Ectodermal cell (in vitro differentiated cells): ENCODE measurements at regions not wholly inside any gene's neighbourhood (a gene's known extent, or its start where the extent isn't known, plus 50 kb on each side); places are given as distances from the start of the nearest gene placed in this dataset.
"Not testable (repeated sequence)": the region's sequence is repeated elsewhere in the genome, so short reads cannot be mapped to it uniquely, and the experiment has no call there.

Experiments used
- H3K27ac ChIP-seq: 2 replicates; pipeline ENCODE4 v1.7.0; 2013; ENCODE audit warnings: mild to moderate bottlenecking, low read depth, low read length; ENCODE audit not compliant: insufficient read depth, poor library complexity, severe bottlenecking
- H3K27me3 ChIP-seq: 2 replicates; pipeline ENCODE4 v1.7.0; 2013; ENCODE audit warnings: mild to moderate bottlenecking, low read length; ENCODE audit not compliant: insufficient read depth, control insufficient read depth, poor library complexity, severe bottlenecking
- H3K36me3 ChIP-seq: one replicate; pipeline ENCODE4 v1.7.0; 2013; ENCODE audit warnings: low read length; ENCODE audit not compliant: control insufficient read depth, insufficient read depth
- H3K4me1 ChIP-seq: one replicate; pipeline ENCODE4 v1.7.0; 2013; ENCODE audit warnings: low read length; ENCODE audit not compliant: control insufficient read depth, insufficient read depth
- H3K4me3 ChIP-seq: 2 replicates; pipeline ENCODE4 v1.7.0; 2013; ENCODE audit warnings: low read depth, low read length, control low read depth; ENCODE audit not compliant: insufficient read depth
- H3K9me3 ChIP-seq: 2 replicates; pipeline ENCODE4 v1.7.0; 2013; ENCODE audit warnings: mild to moderate bottlenecking, low read length, moderate library complexity; ENCODE audit not compliant: control insufficient read depth
- WGBS, 2 experiments: methylation state at CpG; one replicate each; pipeline ENCODE4 v1.1.7; 2013; ENCODE audit warnings: missing lambda C conversion rate in 2 of 2; 5-methylcytosine and 5-hydroxymethylcytosine counted together

GRCh38 chr5:109563739-109564138 lies 126.0 kb upstream of the MAN2A1 start:
- no peak overlapping the region for H3K27ac ChIP-seq
- H3K4me3 ChIP-seq, result no peak overlapping the region
- H3K36me3 ChIP-seq, result no peaks in the 10 kb centered on the region
- no peaks in the 10 kb centered on the region for H3K9me3 ChIP-seq
- no peaks in the 10 kb centered on the region for H3K4me1 ChIP-seq
- no peaks in the 10 kb centered on the region for H3K27me3 ChIP-seq
- 95 to 100% methylated on average over 1 of the region's 1 CpG for WGBS, 2 experiments

- Histone ChIP-seq H3K27ac (no peak overlapping the region), H3K36me3 (no peaks in the 10 kb centered on the region), H3K4me3 (no peak overlapping the region), H3K4me1 (no peaks in the 10 kb centered on the region), H3K9me3 (no peaks in the 10 kb centered on the region), H3K27me3 (no peaks in the 10 kb centered on the region)
- WGBS, 2 experiments, result 91 to 100% methylated on average over 1 of the region's 1 CpG
Measured at GRCh38 chr5:109563189-109563588, 126.5 kb upstream of the MAN2A1 start.

GRCh38 chr5:109562441-109562840 lies 127.3 kb upstream of the MAN2A1 start:
- H3K9me3 ChIP-seq, result no peaks in the 10 kb centered on the region
- 93 to 100% methylated on average over 2 to 3 of the region's 3 CpGs for WGBS, 2 experiments
- no peaks in the 10 kb centered on the region for H3K27me3 ChIP-seq
- no peaks in the 10 kb centered on the region for H3K4me1 ChIP-seq
- H3K27ac ChIP-seq, result no peak overlapping the region
- no peak overlapping the region for H3K4me3 ChIP-seq
- H3K36me3 ChIP-seq, result no peaks in the 10 kb centered on the region

- H3K4me3 ChIP-seq, result no peak overlapping the region
- no peaks in the 10 kb centered on the region for H3K27me3 ChIP-seq
- no peaks in the 10 kb centered on the region for H3K36me3 ChIP-seq
- no peak overlapping the region for H3K27ac ChIP-seq
- no peaks in the 10 kb centered on the region for H3K4me1 ChIP-seq
- no peaks in the 10 kb centered on the region for H3K9me3 ChIP-seq
Measured at GRCh38 chr5:109561447-109561846, 128.3 kb upstream of the MAN2A1 start.

GRCh38 chr5:109560554-109560953 lies 129.2 kb upstream of the MAN2A1 start:
- Histone ChIP-seq H3K4me3 (no peak overlapping the region), H3K9me3 (no peaks in the 10 kb centered on the region), H3K36me3 (no peaks in the 10 kb centered on the region), H3K4me1 (no peaks in the 10 kb centered on the region), H3K27ac (no peak overlapping the region), H3K27me3 (no peaks in the 10 kb centered on the region)
- WGBS, 2 experiments, result 86 to 88% methylated on average over 7 of the region's 7 CpGs

- no peak overlapping the region for H3K4me3 ChIP-seq
- H3K36me3 ChIP-seq, result no peaks in the 10 kb centered on the region
- H3K4me1 ChIP-seq, result no peaks in the 10 kb centered on the region
- no peaks in the 10 kb centered on the region for H3K9me3 ChIP-seq
- no peak overlapping the region for H3K27ac ChIP-seq
- WGBS, 2 experiments, result 100% methylated on average over 1 to 2 of the region's 2 CpGs
- H3K27me3 ChIP-seq, result no peaks in the 10 kb centered on the region
Measured at GRCh38 chr5:109558952-109559351, 130.8 kb upstream of the MAN2A1 start.

- no peaks in the 10 kb centered on the region for H3K27me3 ChIP-seq
- H3K4me1 ChIP-seq, result no peaks in the 10 kb centered on the region
- WGBS, 2 experiments, result 75 to 81% methylated on average over 3 of the region's 3 CpGs
Measured at GRCh38 chr5:109558364-109558763, 131.4 kb upstream of the MAN2A1 start.

GRCh38 chr5:109553846-109554245 lies 135.9 kb upstream of the MAN2A1 start:
- Histone ChIP-seq H3K36me3 (no peaks in the 10 kb centered on the region), H3K4me1 (no peaks in the 10 kb centered on the region), H3K9me3 (no peaks in the 10 kb centered on the region), H3K4me3 (no peak overlapping the region), H3K27ac (no peak overlapping the region), H3K27me3 (no peaks in the 10 kb centered on the region)
- WGBS, 2 experiments, result 82% methylated on average over 1 of the region's 1 CpG; no CpG with 5 or more reads in 1 of the 2 experiments

More at GRCh38 chr5:109558364-109558763, 131.4 kb upstream of the MAN2A1 start:
- H3K36me3 ChIP-seq, result no peaks in the 10 kb centered on the region
- H3K4me3 ChIP-seq, result no peak overlapping the region
- H3K27ac ChIP-seq, result no peak overlapping the region
- H3K9me3 ChIP-seq, result no peaks in the 10 kb centered on the region

GRCh38 chr5:109551234-109551633 lies 138.5 kb upstream of the MAN2A1 start:
- H3K27me3 ChIP-seq, H3K27ac ChIP-seq, H3K9me3 ChIP-seq, H3K36me3 ChIP-seq, H3K4me3 ChIP-seq, H3K4me1 ChIP-seq: not testable (repeated sequence)
- 95 to 97% methylated on average over 4 of the region's 4 CpGs for WGBS, 2 experiments

- Histone ChIP-seq H3K4me3 (no peak overlapping the region), H3K27ac (no peak overlapping the region), H3K36me3 (no peaks in the 10 kb centered on the region), H3K9me3 (no peaks in the 10 kb centered on the region), H3K27me3 (no peaks in the 10 kb centered on the region), H3K4me1 (no peaks in the 10 kb centered on the region)
- WGBS, 2 experiments, result no CpG with 5 or more reads among the region's 1 CpG
Measured at GRCh38 chr5:109550077-109550476, 139.7 kb upstream of the MAN2A1 start.

- H3K27me3 ChIP-seq, result no peaks in the 10 kb centered on the region
- no peaks in the 10 kb centered on the region for H3K9me3 ChIP-seq
- no peak overlapping the region for H3K27ac ChIP-seq
- no peaks in the 10 kb centered on the region for H3K36me3 ChIP-seq
- no peak overlapping the region for H3K4me3 ChIP-seq
- no peaks in the 10 kb centered on the region for H3K4me1 ChIP-seq
Measured at GRCh38 chr5:109546461-109546860, 136.7 kb upstream of the PJA2 start.
